ENCODE measurements at regions not wholly inside any gene's neighbourhood (a gene's known extent, or its start where the extent isn't known, plus 50 kb on each side); places are given as distances from the start of the nearest gene placed in this dataset.
A peak's percentile ranks its signal among the peaks of the same experiment; 100 is the strongest.

- no peak for TF ChIP-seq GTF2F1 (IDR thresholded peaks at IDR 0.05; ENCODE audit: low read length)
- no peak for TF ChIP-seq ZBTB21 (CRISPR knock-in tag; IDR thresholded peaks at IDR 0.05)
- TF ChIP-seq CHCHD3 (CRISPR knock-in tag; IDR thresholded peaks at IDR 0.05), result no peak
- no peak for TF ChIP-seq JUN (CRISPR knock-in tag; IDR thresholded peaks at IDR 0.05)
- no peak for TF ChIP-seq SUZ12 (IDR thresholded peaks at IDR 0.05; ENCODE audit: low read depth, low read length)
- no peak for TF ChIP-seq ZNF10 (CRISPR knock-in tag; IDR thresholded peaks at IDR 0.05; ENCODE audit: borderline replicate concordance, low read depth)
- TF ChIP-seq RAD21 (CRISPR knock-in tag; IDR thresholded peaks at IDR 0.05), result no peak
- TF ChIP-seq GTF3A (CRISPR knock-in tag; conservative IDR thresholded peaks at IDR 0.05), result no peak
- TF ChIP-seq ZNF639 (CRISPR knock-in tag; conservative IDR thresholded peaks at IDR 0.05), result no peak
- no peak for TF ChIP-seq MTA1 (CRISPR knock-in tag; IDR thresholded peaks at IDR 0.05; ENCODE audit: borderline replicate concordance)
- no peak for TF ChIP-seq NFE2L2 (IDR thresholded peaks at IDR 0.05; ENCODE audit: low read length)
- peak; percentile 52; the same call in 1 of the 2 replicates for TF ChIP-seq POLR2AphosphoS5 (IDR thresholded peaks at IDR 0.05; ENCODE audit: low read depth, low read length)
- TF ChIP-seq KDM5B (CRISPR knock-in tag; IDR thresholded peaks at IDR 0.05; ENCODE audit: borderline replicate concordance), result no peak
These were observed 52.1 kb upstream of the FREM1 start for GRCh38 chr9:14962193-14962882.

All from HepG2 (cell line).